ENCODE measurements at regions not wholly inside any gene's neighbourhood (a gene's known extent, or its start where the extent isn't known, plus 50 kb on each side); places are given as distances from the start of the nearest gene placed in this dataset.

DNA sequence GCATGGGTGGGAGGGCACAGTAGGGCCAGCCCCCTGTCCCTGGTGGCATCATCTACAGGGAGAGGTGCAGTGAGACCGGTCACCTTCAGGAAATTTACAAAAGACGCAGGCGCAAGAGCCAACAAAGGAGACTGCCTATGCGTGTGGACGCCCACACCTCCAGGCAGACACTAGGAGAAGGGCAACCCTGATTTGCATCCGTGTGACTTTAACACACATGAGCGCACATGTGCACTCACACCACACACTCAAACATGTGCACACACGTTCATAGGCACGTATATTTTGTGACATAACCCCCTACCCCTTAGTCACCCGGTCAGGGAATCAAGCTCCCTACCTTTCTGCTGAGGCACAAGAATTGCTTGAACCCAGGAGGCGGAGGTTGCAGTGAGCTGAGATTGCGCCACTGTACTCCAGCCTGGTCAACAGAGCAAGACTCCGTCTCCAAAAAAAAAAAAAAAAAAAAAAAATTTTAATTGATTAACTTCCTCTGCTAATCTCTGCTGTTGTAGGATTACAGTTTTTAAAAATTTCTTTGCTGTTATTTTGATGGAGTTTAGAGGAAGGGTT, 84.7 kb upstream of the SLC25A33 start:
- intact Hi-C loops (cut with micrococcal nuclease; ENCODE audit: unreplicated experiment) (loop anchor here (1.0 kb wide), 1 partner anchor 165 kb away; no protein-coding TSS in a partner anchor), in situ Hi-C loops (cut with MboI) (loop anchor here (5.0 kb wide), 1 partner anchor 167 kb away; no protein-coding TSS in a partner anchor)
- RAD21 ChIA-PET (ENCODE audit: unreplicated experiment), result interaction anchor here (0.9 to 7.9 kb wide), 7 partner anchors 28 to 188 kb away, joined by 3 to 100 read pairs (median 7); no protein-coding TSS in a partner anchor
- no peak overlapping the region for H2AFZ ChIP-seq (ENCODE audit: control insufficient read depth, low read depth, low read length)
- no peaks in the 10 kb centered on the region for H3K9me3 ChIP-seq (replicated peaks; ENCODE audit: control insufficient read depth, insufficient read depth, low read length)
- DNase-seq (ENCODE audit: low read depth, low spot score) (no peak), FAIRE-seq (no peak), ATAC-seq (0 out of 3 replicates have a peak, but pooled peaks have one; percentile 25)
- H4K20me1 ChIP-seq (ENCODE audit: control insufficient read depth, insufficient read depth), result no peaks in the 10 kb centered on the region
- no peak overlapping the region for H3K27ac ChIP-seq (ENCODE audit: control insufficient read depth, insufficient read depth)
- 9% methylated on average over 13 of the region's 13 CpGs for WGBS (ENCODE audit: insufficient coverage, insufficient replicate concordance, low lambda C conversion rate, missing lambda C conversion rate)
- CTCF ChIA-PET, result interaction anchor here (0.8 to 10.0 kb wide), 18 partner anchors 12 to 187 kb away, joined by 3 to 183 read pairs (median 6); no protein-coding TSS in a partner anchor
- TF ChIP-seq CREM (IDR thresholded peaks at IDR 0.05; ENCODE audit: low read depth) (no peak), PAX5 (IDR thresholded peaks at IDR 0.05; ENCODE audit: borderline replicate concordance, low read depth, low read length) (0 out of 2 replicates have a peak, but pooled peaks have one; percentile 20), BHLHE40 (IDR thresholded peaks at IDR 0.05; ENCODE audit: borderline replicate concordance in 1 of 2, low read depth in 2 of 2, low read length in 1 of 2) (peak; percentile 34 to 79; a peak in 2 of 4 replicates)
- TF ChIP-seq, protein P1, sequence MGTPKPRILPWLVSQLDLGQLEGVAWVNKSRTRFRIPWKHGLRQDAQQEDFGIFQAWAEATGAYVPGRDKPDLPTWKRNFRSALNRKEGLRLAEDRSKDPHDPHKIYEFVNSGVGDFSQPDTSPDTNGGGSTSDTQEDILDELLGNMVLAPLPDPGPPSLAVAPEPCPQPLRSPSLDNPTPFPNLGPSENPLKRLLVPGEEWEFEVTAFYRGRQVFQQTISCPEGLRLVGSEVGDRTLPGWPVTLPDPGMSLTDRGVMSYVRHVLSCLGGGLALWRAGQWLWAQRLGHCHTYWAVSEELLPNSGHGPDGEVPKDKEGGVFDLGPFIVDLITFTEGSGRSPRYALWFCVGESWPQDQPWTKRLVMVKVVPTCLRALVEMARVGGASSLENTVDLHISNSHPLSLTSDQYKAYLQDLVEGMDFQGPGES (IDR thresholded peaks at IDR 0.05), result no peak
- POLR2A ChIA-PET, result interaction anchor here (0.5 kb wide), 1 partner anchor 65 kb away, joined by 4 read pairs; no protein-coding TSS in a partner anchor
- no peaks in the 10 kb centered on the region for H3K4me1 ChIP-seq (ENCODE audit: control insufficient read depth, insufficient read depth, low read length)
- no TSS peak for BruUV-seq (replicated peaks)
- SMC1A ChIA-PET (ENCODE audit: uncharacterized antibody, unreplicated experiment), result interaction anchor here (0.8 to 8.9 kb wide), 16 partner anchors 9 to 189 kb away, joined by 3 to 123 read pairs (median 5); no protein-coding TSS in a partner anchor
- no peaks in the 10 kb centered on the region for H3K36me3 ChIP-seq (ENCODE audit: control insufficient read depth in 2 of 2, insufficient read depth in 2 of 2, low read length in 1 of 2)
- H3K27me3 ChIP-seq (replicated peaks in 1 of 2; ENCODE audit: control insufficient read depth in 2 of 2, insufficient read depth in 2 of 2, low read length in 1 of 2), result no peaks in the 10 kb centered on the region
- H3K9ac ChIP-seq (ENCODE audit: control insufficient read depth, insufficient read depth, low read length), result no peak overlapping the region
- no peak overlapping the region for H3K4me3 ChIP-seq
- no peak overlapping the region for H3K4me2 ChIP-seq (ENCODE audit: control insufficient read depth, insufficient read depth)
- no peaks in the 10 kb centered on the region for H3K79me2 ChIP-seq (ENCODE audit: control insufficient read depth, insufficient read depth, low read length)
